Adrenal gland (tissue), 5 donors: ENCODE measurements at regions not wholly inside any gene's neighbourhood (a gene's known extent, or its start where the extent isn't known, plus 50 kb on each side); places are given as distances from the start of the nearest gene placed in this dataset.

Source experiments
- CTCF ChIP-seq, 6 experiments: fragments of 450-650 bp in 4 of 6; fragments of 200-600 bp in 2 of 6; sonication (generic) in 1 of 6; IDR thresholded peaks; 1 replicate in 5 of 6; 2 replicates in 1 of 6; pipeline versions ENCODE4 v1.5.1 to v1.8.0; 2016 to 2021; ENCODE audit warnings: antibody characterized with exemption in 6 of 6, mild to moderate bottlenecking in 2 of 6, moderate library complexity in 1 of 6
- POLR2A ChIP-seq, 2 donors: fragments of 450-650 bp; IDR thresholded peaks; one replicate each; pipeline ENCODE4 v1.6.1; 2017; ENCODE audit warnings: antibody characterized with exemption in 2 of 2, mild to moderate bottlenecking in 2 of 2, moderate library complexity in 1 of 2
- donor health status: DM: no; HTN: no; CAD: no.

- TF ChIP-seq POLR2A (IDR thresholded peaks at IDR 0.05): no peak
- TF ChIP-seq CTCF (IDR thresholded peaks at IDR 0.05): no peak
Observed at GRCh38 chr2:64396001-64396400, 58.0 kb upstream of the LGALSL start.
